Activated CD4-positive, alpha-beta T cell treated with anti-CD3 and anti-CD28 coated beads, Interleukin-2, amount 10 ng/mL, durations not matched to agents 7 days and 5 days (primary cell): ENCODE measurements at regions not wholly inside any gene's neighbourhood (a gene's known extent, or its start where the extent isn't known, plus 50 kb on each side); places are given as distances from the start of the nearest gene placed in this dataset.
"Not testable (repeated sequence)": the region's sequence is repeated elsewhere in the genome, so short reads cannot be mapped to it uniquely, and the experiment has no call there.

Experiments used
- CTCF ChIA-PET: fragments of 350-600 bp; sonication (Branson Sonifier 250); formaldehyde crosslinking; loops from one replicate; lab custom pipeline; 2021; ENCODE audit warnings: antibody characterized with exemption; lab: Charles Lee
- POLR2A ChIA-PET: fragments of 350-600 bp; sonication (Branson Sonifier 250); formaldehyde crosslinking; loops from one replicate; lab custom pipeline; 2021; ENCODE audit warnings: antibody characterized with exemption; lab: Charles Lee
- DNase-seq: peaks from one replicate; pipeline ENCODE4 v3.0.0-alpha.2; 2020
- H3K27ac Mint-ChIP-seq: one replicate; pipeline ENCODE4 v1.8.0; 2021; ENCODE audit warnings: mild to moderate bottlenecking, moderate library complexity, mixed read lengths
- H3K27me3 Mint-ChIP-seq: one replicate; pipeline ENCODE4 v1.8.0; 2021; ENCODE audit warnings: mixed read lengths
- H3K36me3 Mint-ChIP-seq: one replicate; pipeline ENCODE4 v1.8.0; 2021; ENCODE audit warnings: low read depth, mixed read lengths
- H3K4me1 Mint-ChIP-seq: one replicate; pipeline ENCODE4 v1.8.0; 2021; ENCODE audit warnings: mixed read lengths
- H3K4me3 Mint-ChIP-seq: one replicate; pipeline ENCODE4 v1.8.0; 2021; ENCODE audit warnings: mild to moderate bottlenecking, moderate library complexity, mixed read lengths
- H3K9me3 Mint-ChIP-seq: one replicate; pipeline ENCODE4 v1.8.0; 2021; ENCODE audit warnings: mixed read lengths

DNA sequence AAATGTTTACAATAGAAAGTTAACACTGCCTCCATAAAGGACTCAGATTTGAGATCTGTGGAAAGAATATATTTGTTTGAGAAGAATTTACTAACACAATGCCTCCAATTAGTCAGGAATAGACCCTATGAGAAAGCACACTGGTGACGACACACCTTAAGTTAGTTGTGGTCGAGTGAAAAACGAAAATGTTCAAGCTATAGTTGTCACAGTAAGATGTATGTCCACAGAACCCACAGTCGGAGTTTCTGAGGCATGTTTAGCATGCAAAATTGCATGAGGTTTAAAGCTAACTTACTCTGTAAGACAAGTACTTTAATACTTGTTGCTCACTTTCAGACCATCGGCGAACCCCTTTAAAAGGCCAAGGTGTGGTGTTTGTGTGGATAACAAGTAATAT is 69.9 kb upstream of the SIPA1L2 start:
- Mint-ChIP-seq H3K36me3 (no peaks in the 10 kb centered on the region), H3K27ac (no peak overlapping the region), H3K9me3 (peaks cover 3% of the 10 kb centered on the region), H3K4me3 (no peak overlapping the region), H3K27me3 (peaks cover 2% of the 10 kb centered on the region), H3K4me1 (no peaks in the 10 kb centered on the region)
- CTCF ChIA-PET: interaction anchor here (0.6 kb wide), 1 partner anchor 13 kb away, joined by 3 read pairs; no protein-coding TSS in a partner anchor
- DNase-seq: no peak
- POLR2A ChIA-PET: no interaction called here

DNA sequence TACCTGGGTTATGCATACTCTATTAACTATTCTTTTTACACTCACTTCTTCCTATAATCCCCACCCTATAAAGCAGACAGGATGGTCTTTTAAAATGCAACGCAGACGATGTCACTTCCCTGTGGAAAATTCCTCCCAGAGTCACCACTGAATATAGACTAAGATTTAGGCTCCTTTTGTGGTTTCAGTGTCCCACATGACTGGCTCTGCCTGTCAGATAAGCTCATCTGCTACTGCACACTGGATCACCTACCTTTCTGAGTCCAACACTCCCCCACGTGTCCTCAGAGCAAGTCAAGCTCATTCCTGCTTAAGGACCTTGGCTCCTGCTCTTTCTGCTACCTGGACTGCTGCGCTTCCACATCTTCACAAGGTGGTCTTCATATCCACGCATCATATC is 73.0 kb upstream of the SIPA1L2 start:
- POLR2A ChIA-PET: no interaction called here
- no peaks in the 10 kb centered on the region for H3K27me3 Mint-ChIP-seq
- no peaks in the 10 kb centered on the region for H3K4me1 Mint-ChIP-seq
- H3K27ac Mint-ChIP-seq: no peak overlapping the region
- peaks cover 3% of the 10 kb centered on the region for H3K9me3 Mint-ChIP-seq
- no peaks in the 10 kb centered on the region for H3K36me3 Mint-ChIP-seq
- CTCF ChIA-PET: no interaction called here
- H3K4me3 Mint-ChIP-seq: no peak overlapping the region
- no peak for DNase-seq

- no peaks in the 10 kb centered on the region for H3K36me3 Mint-ChIP-seq
- H3K9me3 Mint-ChIP-seq: peaks cover 3% of the 10 kb centered on the region
- no peak overlapping the region for H3K27ac Mint-ChIP-seq
- no peaks in the 10 kb centered on the region for H3K27me3 Mint-ChIP-seq
- CTCF ChIA-PET: interaction anchor here (0.6 kb wide), 1 partner anchor 49 kb away, joined by 3 read pairs; no protein-coding TSS in a partner anchor
- DNase-seq: no peak
- H3K4me1 Mint-ChIP-seq: no peaks in the 10 kb centered on the region
- POLR2A ChIA-PET: interaction anchor here (0.6 kb wide), 1 partner anchor 409 kb away, joined by 4 read pairs; no protein-coding TSS in a partner anchor
- H3K4me3 Mint-ChIP-seq: no peak overlapping the region
These were observed 74.3 kb upstream of the SIPA1L2 start for GRCh38 chr1:232704256-232704655.

DNA sequence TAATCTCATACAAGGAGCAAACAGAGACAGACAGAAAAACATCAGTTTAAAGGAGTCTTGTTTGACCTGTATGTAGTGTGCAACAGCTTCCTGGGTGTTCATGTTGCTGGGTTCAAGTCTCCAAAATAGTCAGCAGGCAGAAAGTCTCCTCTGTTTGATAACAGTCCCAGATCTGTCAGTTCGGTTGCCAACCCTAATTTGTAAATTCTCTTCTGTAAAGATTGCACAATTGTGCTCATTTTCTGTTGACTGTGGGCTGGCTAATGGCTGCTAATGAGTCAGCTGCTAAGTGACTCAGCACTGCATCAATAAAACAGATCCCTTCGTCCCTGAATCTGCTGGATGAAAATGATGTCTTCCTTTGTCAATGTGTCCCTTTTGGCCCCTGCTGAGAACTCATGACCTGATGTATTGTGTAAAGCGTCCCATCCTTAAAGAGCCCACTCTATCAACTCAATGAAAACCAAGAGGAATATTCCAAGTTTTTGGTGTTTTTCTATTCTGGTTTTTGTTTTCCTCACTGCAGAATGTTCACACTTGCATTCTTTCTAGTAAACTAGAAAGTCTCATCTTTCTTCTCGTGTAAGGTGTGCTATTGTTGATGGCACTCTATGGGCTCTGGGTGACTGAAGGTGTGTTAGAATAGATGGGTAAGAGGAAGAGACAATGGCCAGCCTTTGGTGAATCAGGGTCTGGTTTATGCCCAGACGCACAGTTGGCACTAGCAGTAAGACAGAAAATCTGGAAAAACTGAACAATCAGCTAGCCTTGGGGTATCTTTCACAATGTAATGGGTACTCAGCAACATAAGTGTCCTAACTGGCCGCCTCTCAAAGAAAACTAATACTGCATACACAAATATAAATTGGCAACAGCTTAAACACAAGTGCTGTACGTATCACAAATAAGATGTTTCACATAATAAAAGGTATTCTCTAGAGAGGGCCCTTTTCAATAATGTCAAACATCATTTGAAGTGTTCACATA is 75.1 kb upstream of the SIPA1L2 start:
- no peak for DNase-seq
- CTCF ChIA-PET: no interaction called here
- no peaks in the 10 kb centered on the region for H3K27me3 Mint-ChIP-seq

GRCh38 chr1:232705815-232706575 is 76.1 kb upstream of the SIPA1L2 start:
- CTCF ChIA-PET: no interaction called here
- DNase-seq: no peak
- POLR2A ChIA-PET: no interaction called here
- Mint-ChIP-seq H3K4me3 (no peak overlapping the region), H3K9me3 (peaks cover 3% of the 10 kb centered on the region), H3K4me1 (no peaks in the 10 kb centered on the region), H3K27me3 (no peaks in the 10 kb centered on the region), H3K36me3 (no peaks in the 10 kb centered on the region), H3K27ac (no peak overlapping the region)

More for the DNA sequence above, 75.1 kb upstream of the SIPA1L2 start:
- Mint-ChIP-seq H3K4me3 (no peak overlapping the region), H3K27ac (no peak overlapping the region), H3K4me1 (no peaks in the 10 kb centered on the region), H3K36me3 (no peaks in the 10 kb centered on the region), H3K9me3 (peaks cover 3% of the 10 kb centered on the region)
- POLR2A ChIA-PET: interaction anchor here (0.6 kb wide), 1 partner anchor 408 kb away, joined by 4 read pairs; no protein-coding TSS in a partner anchor

DNA sequence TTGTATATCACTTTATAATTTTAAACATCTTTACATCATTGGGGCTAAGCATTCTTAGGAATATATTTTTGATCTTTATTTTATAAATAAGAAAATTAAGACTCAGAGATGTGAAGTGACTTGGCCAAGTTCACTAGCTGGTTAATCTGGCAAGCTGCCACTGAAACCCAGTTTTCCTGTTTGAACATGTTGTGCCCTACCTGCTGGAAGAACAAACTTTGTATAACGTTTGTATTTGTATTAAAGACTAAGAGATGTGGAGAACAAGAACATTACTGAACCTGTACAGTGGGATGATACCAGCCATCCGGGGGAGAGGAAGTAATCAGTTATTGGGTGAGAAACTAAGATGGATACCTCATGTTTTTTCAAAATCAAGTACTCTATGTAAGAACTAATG is 77.2 kb upstream of the SIPA1L2 start:
- Mint-ChIP-seq H3K27me3 (no peaks in the 10 kb centered on the region), H3K9me3 (peaks cover 3% of the 10 kb centered on the region), H3K4me1 (no peaks in the 10 kb centered on the region), H3K27ac (no peak overlapping the region), H3K4me3 (no peak overlapping the region), H3K36me3 (no peaks in the 10 kb centered on the region)
- ChIA-PET POLR2A (no interaction called here), CTCF (no interaction called here)
- no peak for DNase-seq

GRCh38 chr1:232709386-232709785 is 79.5 kb upstream of the SIPA1L2 start:
- Mint-ChIP-seq H3K27me3 (peaks cover 3% of the 10 kb centered on the region), H3K4me1 (no peaks in the 10 kb centered on the region), H3K9me3 (no peaks in the 10 kb centered on the region), H3K36me3 (no peaks in the 10 kb centered on the region), H3K27ac (no peak overlapping the region), H3K4me3 (no peak overlapping the region)
- no peak for DNase-seq
- CTCF ChIA-PET: interaction anchor here (1.5 kb wide), 1 partner anchor 17 kb away, joined by 3 read pairs; no protein-coding TSS in a partner anchor
- POLR2A ChIA-PET: no interaction called here

DNA sequence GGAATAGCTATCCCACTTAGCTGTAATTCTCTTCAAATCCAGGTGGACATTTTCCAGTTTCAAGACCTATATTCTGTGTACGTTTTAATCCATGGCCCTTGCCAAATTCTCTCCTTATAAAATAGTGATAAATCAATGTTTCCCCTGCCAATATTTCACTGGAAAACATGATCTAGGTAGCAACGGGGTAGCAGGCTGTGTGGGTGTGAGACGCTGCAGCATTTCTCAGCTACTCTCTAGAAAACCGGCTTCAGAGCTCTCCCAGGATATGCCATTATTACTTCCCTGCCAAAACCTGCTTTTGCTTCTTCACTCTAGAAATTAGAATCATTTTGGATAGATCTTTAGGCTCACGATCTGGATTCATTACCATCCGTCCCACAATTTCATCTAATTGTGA is 82.1 kb upstream of the SIPA1L2 start:
- H3K4me1 Mint-ChIP-seq: no peaks in the 10 kb centered on the region
- ChIA-PET POLR2A (no interaction called here), CTCF (no interaction called here)
- no peak for DNase-seq
- H3K4me3 Mint-ChIP-seq: no peak overlapping the region
- no peak overlapping the region for H3K27ac Mint-ChIP-seq
- no peaks in the 10 kb centered on the region for H3K36me3 Mint-ChIP-seq
- peaks cover 4% of the 10 kb centered on the region for H3K27me3 Mint-ChIP-seq
- H3K9me3 Mint-ChIP-seq: no peaks in the 10 kb centered on the region

DNA sequence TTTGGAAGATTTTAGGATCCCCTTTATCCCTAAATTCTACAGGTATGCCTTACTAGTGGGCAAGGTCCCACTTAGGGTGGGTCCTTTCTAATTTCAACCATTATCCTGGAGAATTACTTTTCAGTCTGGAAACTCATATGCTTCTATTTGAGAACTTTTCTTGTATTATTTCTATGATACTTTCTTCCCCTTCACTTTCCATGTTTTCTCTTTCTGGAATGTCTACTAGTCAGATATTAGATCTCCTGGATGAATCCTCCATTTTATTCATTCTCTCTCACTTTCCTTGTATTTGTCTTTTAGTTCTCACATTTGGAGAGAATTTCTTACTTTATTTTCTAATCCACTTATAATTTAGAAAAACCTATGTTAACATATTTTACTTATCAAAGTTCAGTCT is 83.9 kb upstream of the SIPA1L2 start:
- no peak for DNase-seq
- ChIA-PET POLR2A (no interaction called here), CTCF (no interaction called here)
- peaks cover 8% of the 10 kb centered on the region for H3K27me3 Mint-ChIP-seq
- H3K4me1 Mint-ChIP-seq: no peaks in the 10 kb centered on the region
- peaks cover 2% of the 10 kb centered on the region for H3K9me3 Mint-ChIP-seq
- no peak overlapping the region for H3K27ac Mint-ChIP-seq
- no peak overlapping the region for H3K4me3 Mint-ChIP-seq
- no peaks in the 10 kb centered on the region for H3K36me3 Mint-ChIP-seq

- Mint-ChIP-seq H3K4me3 (no peak overlapping the region), H3K27ac (no peak overlapping the region), H3K36me3 (no peaks in the 10 kb centered on the region), H3K27me3 (peaks cover 13% of the 10 kb centered on the region), H3K9me3 (peaks cover 7% of the 10 kb centered on the region), H3K4me1 (no peaks in the 10 kb centered on the region)
- CTCF ChIA-PET: no interaction called here
- POLR2A ChIA-PET: no interaction called here
- DNase-seq: no peak
These were observed 85.2 kb upstream of the SIPA1L2 start for GRCh38 chr1:232715154-232715553.

DNA sequence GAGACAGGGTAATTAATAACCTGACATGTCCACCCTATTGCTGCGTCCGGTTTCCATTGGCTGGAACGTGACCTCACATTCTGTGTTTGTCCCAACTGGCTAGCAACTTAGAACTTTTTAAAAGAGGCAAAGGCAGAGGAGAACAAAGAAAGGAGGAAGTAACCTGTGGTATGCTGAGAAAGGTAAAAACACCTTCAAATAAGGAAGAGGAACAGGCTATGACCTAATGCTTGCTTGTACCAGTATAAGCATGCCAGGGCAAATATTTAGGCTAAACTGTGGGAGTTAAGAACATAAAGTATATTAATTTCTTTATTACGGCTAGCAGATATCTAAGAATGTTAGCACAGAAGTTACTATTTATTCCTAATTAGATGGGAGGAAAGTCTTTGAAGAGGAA is 87.3 kb upstream of the MAP10 start:
- H3K27ac Mint-ChIP-seq, H3K4me1 Mint-ChIP-seq, H3K4me3 Mint-ChIP-seq, DNase-seq, POLR2A ChIA-PET, H3K36me3 Mint-ChIP-seq, CTCF ChIA-PET, H3K9me3 Mint-ChIP-seq: not testable (repeated sequence)
- peaks cover 13% of the 10 kb centered on the region for H3K27me3 Mint-ChIP-seq

DNA sequence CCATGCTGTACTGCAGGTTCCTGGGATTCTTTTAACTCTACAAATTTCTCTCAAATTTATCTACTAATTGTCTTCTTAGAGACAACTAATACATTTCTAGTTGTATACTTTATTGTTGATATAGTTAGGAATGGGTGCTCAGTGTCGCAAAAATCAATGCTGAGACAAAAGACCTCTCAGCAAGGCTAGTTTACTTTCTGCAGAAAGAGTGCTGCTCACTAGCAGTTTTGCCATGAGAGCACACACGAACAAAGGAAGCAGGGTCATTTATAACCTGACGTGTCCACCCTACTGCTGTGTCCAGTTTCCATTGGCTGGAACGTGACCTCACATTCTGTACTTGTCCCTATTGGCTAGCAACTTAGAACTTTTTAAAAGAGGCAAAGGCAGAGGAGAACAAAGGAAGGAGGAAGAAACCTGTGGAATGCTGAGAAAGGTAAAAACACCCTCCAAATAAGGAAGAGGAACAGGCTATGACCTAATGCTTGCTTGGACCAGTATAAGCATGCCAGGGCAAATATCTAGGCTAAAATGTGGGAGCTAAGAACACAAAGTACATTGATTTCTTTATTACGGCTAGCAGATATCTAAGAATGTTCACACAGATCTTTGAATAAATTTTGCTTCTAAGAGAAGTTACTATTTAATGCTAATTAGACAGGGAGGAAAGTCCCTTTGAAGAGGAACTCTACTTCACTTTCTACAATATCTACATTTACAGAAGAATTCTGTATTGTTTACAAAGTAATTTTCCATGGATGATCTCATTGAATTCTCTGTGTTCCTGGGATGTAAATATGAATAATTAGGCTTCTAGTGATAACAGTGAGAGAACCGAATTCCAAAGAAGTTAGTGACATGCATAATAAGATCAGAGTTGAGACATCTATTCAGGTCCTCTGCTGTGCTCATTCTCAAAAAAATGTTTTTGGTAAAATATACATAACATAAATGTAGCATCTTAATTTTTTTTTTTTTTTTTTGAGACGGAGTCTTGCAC is 86.0 kb upstream of the MAP10 start:
- Mint-ChIP-seq H3K9me3 (peaks cover 7% of the 10 kb centered on the region), H3K4me3 (no peak overlapping the region), H3K4me1 (no peaks in the 10 kb centered on the region), H3K27ac (no peak overlapping the region), H3K36me3 (no peaks in the 10 kb centered on the region), H3K27me3 (peaks cover 12% of the 10 kb centered on the region)
- ChIA-PET CTCF (no interaction called here), POLR2A (no interaction called here)
- DNase-seq: no peak
